ENCODE measurements at regions not wholly inside any gene's neighbourhood (a gene's known extent, or its start where the extent isn't known, plus 50 kb on each side); places are given as distances from the start of the nearest gene placed in this dataset.

DNA sequence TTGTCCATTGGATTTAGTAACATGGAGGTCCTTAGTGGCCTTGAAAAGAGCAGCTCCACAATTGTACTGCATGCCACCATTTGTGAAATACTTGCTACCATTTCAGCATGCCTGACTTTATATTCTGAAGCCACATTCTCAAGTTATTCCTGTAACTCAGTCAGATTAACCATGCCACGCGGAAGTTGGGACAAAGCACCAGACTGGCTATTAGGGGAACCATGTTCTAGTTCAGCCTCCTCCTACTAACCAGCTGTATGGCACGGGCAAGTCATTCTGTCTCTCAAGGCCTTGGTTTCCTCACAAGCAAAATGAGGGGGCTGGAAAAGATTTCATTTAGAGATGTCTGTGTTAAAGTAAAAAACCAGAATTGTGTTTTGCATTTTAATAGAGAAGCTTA lies 418.0 kb downstream of the PLK2 start:
- H3K27ac ChIP-seq: no peak overlapping the region
- TF ChIP-seq, protein P1, sequence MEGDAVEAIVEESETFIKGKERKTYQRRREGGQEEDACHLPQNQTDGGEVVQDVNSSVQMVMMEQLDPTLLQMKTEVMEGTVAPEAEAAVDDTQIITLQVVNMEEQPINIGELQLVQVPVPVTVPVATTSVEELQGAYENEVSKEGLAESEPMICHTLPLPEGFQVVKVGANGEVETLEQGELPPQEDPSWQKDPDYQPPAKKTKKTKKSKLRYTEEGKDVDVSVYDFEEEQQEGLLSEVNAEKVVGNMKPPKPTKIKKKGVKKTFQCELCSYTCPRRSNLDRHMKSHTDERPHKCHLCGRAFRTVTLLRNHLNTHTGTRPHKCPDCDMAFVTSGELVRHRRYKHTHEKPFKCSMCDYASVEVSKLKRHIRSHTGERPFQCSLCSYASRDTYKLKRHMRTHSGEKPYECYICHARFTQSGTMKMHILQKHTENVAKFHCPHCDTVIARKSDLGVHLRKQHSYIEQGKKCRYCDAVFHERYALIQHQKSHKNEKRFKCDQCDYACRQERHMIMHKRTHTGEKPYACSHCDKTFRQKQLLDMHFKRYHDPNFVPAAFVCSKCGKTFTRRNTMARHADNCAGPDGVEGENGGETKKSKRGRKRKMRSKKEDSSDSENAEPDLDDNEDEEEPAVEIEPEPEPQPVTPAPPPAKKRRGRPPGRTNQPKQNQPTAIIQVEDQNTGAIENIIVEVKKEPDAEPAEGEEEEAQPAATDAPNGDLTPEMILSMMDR (IDR thresholded peaks at IDR 0.05): no peak
- no peak for TF ChIP-seq ZFX (IDR thresholded peaks at IDR 0.05; ENCODE audit: borderline replicate concordance)

DNA sequence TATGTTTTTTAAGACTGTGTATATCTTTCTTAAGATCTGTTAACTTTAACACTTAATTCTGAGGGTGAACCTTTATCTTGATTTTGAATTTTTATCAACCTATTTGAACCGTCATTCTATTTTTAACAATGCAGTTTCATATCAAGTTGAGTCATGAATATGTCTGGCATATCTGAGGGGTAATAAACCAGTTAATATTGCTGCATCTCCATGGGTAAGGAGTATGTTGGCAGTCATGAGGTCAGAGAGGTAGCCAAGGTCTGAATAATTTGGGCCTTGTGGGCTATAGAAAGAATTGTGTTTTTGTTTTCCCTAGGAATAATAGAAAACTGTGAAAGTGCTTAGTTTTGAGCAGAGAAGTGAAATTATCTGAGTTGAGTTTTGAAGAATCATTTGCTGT lies 419.0 kb downstream of the PLK2 start:
- TF ChIP-seq ZFX (IDR thresholded peaks at IDR 0.05; ENCODE audit: borderline replicate concordance): no peak
- TF ChIP-seq, protein P1 (IDR thresholded peaks at IDR 0.05): no peak
- no peak overlapping the region for H3K27ac ChIP-seq

DNA sequence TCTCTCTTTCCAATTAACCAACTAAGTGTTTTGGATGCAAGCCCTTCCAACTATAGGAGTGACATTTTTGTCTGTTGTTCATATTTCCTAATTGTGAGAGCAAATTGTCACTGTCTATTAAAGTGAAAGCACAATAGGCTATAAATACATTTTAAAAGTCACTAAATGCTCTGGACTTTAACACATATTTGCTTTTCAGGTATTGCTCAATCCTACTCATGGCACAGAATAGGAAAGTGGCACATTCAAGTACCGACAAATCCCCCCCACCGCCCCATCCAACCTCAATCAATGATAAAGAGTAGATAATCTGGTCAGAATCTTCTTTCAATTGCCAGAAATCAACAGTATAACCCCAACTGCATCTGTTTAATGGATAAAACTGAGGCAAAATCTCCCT lies 419.8 kb downstream of the PLK2 start:
- TF ChIP-seq, protein P1 (IDR thresholded peaks at IDR 0.05): no peak
- no peak for TF ChIP-seq ZFX (IDR thresholded peaks at IDR 0.05; ENCODE audit: borderline replicate concordance)

DNA sequence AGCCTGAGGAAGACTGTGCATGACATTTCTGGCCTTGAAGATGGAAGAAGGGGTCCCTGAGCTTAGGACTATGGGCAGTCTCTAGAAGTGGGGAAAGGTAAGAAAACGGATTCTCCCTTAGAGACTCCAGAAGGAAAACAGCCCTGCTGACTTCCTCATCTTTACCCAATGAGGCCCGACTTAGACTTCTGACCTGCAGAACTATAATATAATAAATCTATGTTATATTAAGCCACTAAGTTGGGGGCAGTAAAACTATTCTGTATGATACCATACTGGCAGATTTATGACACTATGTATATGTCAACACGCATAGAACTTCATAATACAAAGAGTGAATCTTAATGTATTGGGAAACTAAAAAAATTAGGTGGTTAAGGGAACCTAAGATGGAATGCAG lies 422.0 kb downstream of the PLK2 start:
- TF ChIP-seq, protein P1 (IDR thresholded peaks at IDR 0.05): no peak
- no peak for TF ChIP-seq ZFX (IDR thresholded peaks at IDR 0.05; ENCODE audit: borderline replicate concordance)

More for the DNA sequence above, 419.8 kb downstream of the PLK2 start:
- H3K27ac ChIP-seq: no peak overlapping the region

DNA sequence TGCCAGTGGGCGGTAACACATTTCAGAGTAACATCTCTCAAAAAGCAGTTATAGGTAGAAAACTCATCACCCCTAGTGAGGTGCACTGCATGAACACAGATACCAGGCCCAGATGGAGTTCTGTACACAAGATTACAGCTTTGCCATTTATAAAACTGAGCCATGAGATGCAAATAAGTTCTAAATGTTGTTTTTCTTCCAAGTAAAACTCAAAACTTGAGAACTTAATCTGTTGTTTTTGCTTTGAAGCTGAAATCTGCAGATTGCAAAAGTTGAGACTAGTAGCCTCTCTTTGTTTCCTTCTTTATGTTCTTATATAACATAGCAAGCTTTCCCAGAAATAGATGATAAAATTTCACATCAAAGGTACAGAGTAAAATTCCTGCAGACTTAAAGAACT lies 434.1 kb downstream of the PLK2 start:
- no peak for TF ChIP-seq ZFX (IDR thresholded peaks at IDR 0.05; ENCODE audit: borderline replicate concordance)
- TF ChIP-seq, protein P1 (IDR thresholded peaks at IDR 0.05): no peak
- H3K27ac ChIP-seq: no peak overlapping the region

More for the DNA sequence above, 422.0 kb downstream of the PLK2 start:
- no peak overlapping the region for H3K27ac ChIP-seq

GRCh38 chr5:58024151-58024550 lies 435.7 kb downstream of the PLK2 start:
- H3K27ac ChIP-seq: no peak overlapping the region
- TF ChIP-seq, protein P1 (IDR thresholded peaks at IDR 0.05): no peak
- no peak for TF ChIP-seq ZFX (IDR thresholded peaks at IDR 0.05; ENCODE audit: borderline replicate concordance)

- no peak overlapping the region for H3K27ac ChIP-seq
- TF ChIP-seq, protein P1 (IDR thresholded peaks at IDR 0.05): no peak
- no peak for TF ChIP-seq ZFX (IDR thresholded peaks at IDR 0.05; ENCODE audit: borderline replicate concordance)
Measured at GRCh38 chr5:58022055-58022454, 437.8 kb downstream of the PLK2 start.

All from 22Rv1 (cell line).